Cardiac muscle cell (in vitro differentiated cells and primary cell): ENCODE measurements at regions not wholly inside any gene's neighbourhood (a gene's known extent, or its start where the extent isn't known, plus 50 kb on each side); places are given as distances from the start of the nearest gene placed in this dataset.

Experiments used
- DNase-seq, 2 donors: peaks; one replicate each; pipeline versions ENCODE4 v3.0.0 to v3.0.0-alpha.2; 2010 to 2017; ENCODE audit warnings: low read depth in 1 of 2, low spot score in 1 of 2
- H3K27ac ChIP-seq: fragments of 200-600 bp; sonication (generic); 2 replicates; pipeline ENCODE4 v1.5.1; 2016
- H3K27me3 ChIP-seq: fragments of 200-600 bp; sonication (generic); 2 replicates; pipeline ENCODE4 v1.6.0; 2016; ENCODE audit warnings: control low read depth
- H3K36me3 ChIP-seq: fragments of 200-600 bp; sonication (generic); 2 replicates; pipeline ENCODE4 v1.5.1; 2016; ENCODE audit warnings: control low read depth
- H3K4me1 ChIP-seq: fragments of 200-600 bp; sonication (generic); 2 replicates; pipeline ENCODE4 v1.8.1; 2017; ENCODE audit warnings: low read depth, mild to moderate bottlenecking, mixed run types
- H3K4me3 ChIP-seq: fragments of 200-600 bp; sonication (generic); 2 replicates; pipeline ENCODE4 v1.5.1; 2016; ENCODE audit warnings: mild to moderate bottlenecking
- H3K9me3 ChIP-seq: fragments of 200-600 bp; sonication (generic); 2 replicates; pipeline ENCODE4 v1.5.1; 2017; ENCODE audit warnings: low read depth, mild to moderate bottlenecking, control low read depth
- TF ChIP-seq, protein P1 (sequence below): IDR thresholded peaks from 2 replicates; pipeline ENCODE4 v1.5.1; 2012; ENCODE audit warnings: low read depth, mild to moderate bottlenecking, low read length

DNA sequence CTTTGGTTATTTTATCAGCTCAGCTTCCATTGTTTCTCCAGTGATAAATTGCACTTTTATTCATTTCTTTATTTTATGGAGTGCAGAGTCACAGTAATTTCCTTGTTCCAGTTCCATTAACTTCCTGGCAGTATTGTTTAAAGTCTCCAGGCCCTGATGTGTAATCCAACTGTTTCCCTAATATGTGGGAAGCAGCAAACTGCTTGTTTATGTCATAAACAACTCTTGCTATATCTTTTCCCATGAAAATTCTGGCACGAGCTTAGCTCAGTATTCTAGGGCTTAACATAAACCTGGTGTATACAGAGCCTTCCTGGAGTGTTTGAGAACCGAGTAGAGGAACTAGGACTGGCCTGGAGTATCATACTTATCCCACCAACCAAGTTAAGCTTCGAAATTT is 83.5 kb upstream of the ARGLU1 start:
- TF ChIP-seq, protein P1, sequence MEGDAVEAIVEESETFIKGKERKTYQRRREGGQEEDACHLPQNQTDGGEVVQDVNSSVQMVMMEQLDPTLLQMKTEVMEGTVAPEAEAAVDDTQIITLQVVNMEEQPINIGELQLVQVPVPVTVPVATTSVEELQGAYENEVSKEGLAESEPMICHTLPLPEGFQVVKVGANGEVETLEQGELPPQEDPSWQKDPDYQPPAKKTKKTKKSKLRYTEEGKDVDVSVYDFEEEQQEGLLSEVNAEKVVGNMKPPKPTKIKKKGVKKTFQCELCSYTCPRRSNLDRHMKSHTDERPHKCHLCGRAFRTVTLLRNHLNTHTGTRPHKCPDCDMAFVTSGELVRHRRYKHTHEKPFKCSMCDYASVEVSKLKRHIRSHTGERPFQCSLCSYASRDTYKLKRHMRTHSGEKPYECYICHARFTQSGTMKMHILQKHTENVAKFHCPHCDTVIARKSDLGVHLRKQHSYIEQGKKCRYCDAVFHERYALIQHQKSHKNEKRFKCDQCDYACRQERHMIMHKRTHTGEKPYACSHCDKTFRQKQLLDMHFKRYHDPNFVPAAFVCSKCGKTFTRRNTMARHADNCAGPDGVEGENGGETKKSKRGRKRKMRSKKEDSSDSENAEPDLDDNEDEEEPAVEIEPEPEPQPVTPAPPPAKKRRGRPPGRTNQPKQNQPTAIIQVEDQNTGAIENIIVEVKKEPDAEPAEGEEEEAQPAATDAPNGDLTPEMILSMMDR = no peak
- Histone ChIP-seq H3K27ac (no peak overlapping the region), H3K36me3 (no peaks in the 10 kb centered on the region), H3K4me3 (no peak overlapping the region), H3K9me3 (no peaks in the 10 kb centered on the region), H3K4me1 (no peaks in the 10 kb centered on the region), H3K27me3 (no peaks in the 10 kb centered on the region)
- no peak for DNase-seq

DNA sequence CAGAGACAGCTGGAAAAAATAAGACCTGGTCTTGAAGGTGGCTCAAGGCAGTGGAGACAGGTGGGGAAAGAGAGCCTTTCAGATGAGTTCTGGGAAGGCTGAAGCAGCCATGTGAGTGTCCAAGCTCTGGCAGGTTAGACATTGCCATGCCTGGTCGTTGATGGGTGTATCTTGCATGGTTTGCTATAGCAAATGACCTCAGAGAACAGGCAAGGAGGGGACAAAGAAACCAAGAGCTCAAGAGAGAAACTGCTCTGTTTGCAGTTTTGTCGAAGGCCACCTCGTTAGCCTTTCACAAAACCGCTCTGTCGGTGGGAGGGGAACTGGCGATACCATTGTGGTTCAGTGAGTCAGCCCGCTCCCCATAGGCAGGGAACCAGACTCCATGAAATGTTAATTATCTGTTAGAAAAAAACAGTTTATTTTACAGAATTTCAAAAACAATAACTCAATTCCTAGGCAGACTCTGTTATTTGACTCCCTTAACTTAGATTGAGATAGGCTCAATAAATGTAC is 82.8 kb upstream of the ARGLU1 start:
- DNase-seq = no peak
- TF ChIP-seq, protein P1 = no peak
- Histone ChIP-seq H3K36me3 (no peaks in the 10 kb centered on the region), H3K27ac (no peak overlapping the region), H3K4me3 (no peak overlapping the region), H3K9me3 (no peaks in the 10 kb centered on the region), H3K4me1 (no peaks in the 10 kb centered on the region), H3K27me3 (no peaks in the 10 kb centered on the region)

DNA sequence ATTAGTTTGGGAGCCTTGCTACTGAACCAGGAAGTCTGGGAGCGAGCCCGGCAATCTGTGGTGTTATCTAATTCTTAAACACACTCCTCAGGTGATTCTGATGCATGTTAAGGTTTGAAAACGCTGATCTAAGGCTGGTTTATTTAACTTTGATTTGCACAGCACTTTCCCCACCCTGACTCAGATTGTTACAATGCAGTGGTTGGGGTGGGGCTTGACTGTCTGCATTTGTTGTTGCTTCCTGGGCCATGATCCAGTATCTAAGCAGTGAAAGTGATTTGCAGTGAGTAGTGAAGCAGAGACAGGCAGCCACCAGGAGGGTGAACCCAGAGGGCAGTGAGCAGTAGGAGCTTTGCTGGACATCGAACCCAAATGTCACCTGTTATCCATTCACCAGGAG is 81.6 kb upstream of the ARGLU1 start:
- Histone ChIP-seq H3K9me3 (no peaks in the 10 kb centered on the region), H3K4me3 (no peak overlapping the region), H3K27me3 (no peaks in the 10 kb centered on the region), H3K36me3 (no peaks in the 10 kb centered on the region), H3K27ac (no peak overlapping the region), H3K4me1 (no peaks in the 10 kb centered on the region)
- DNase-seq = peak in 1 of 2 donors; percentile 0
- TF ChIP-seq, protein P1 = no peak

DNA sequence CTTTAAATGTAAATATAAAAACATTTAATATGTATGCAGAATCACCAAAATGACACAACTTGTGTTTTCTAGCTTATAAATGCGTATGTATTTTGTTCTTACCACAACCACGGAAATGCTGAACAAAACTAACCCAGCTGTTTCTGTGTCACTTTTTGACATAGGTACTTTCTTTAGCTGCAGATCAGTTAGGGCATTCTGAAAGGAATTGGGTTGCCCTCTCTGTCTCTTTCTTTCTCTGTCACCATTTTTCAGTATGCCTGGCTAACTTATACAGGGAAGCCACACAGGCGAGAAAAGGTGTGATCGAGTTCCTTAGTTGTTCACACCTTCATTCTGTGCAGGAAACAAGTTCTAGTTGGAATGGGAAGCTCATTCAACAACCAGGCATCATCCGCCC is 72.6 kb upstream of the ARGLU1 start:
- H3K27me3 ChIP-seq = no peaks in the 10 kb centered on the region
- TF ChIP-seq, protein P1 = no peak

DNA sequence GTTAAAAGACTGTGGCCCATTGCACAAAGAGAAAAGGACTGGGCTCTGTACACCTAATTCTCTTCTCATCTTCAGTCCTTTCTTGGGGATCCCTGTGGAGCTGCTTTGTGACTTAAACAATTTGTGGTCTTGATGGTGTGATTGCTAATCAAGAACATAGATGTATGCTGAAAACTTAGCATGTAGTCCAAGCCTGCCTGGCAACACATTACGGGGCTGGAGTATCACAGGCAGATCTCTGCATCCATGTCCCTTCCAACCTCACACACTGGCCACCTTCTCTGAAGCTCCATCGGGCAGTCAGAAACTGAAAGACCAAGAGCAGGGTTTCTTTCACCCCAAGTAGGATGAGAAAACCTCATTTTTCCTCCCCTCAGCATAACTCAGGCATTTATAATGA is 69.6 kb upstream of the ARGLU1 start:
- Histone ChIP-seq H3K36me3 (no peaks in the 10 kb centered on the region), H3K27ac (no peak overlapping the region), H3K9me3 (no peaks in the 10 kb centered on the region), H3K27me3 (no peaks in the 10 kb centered on the region), H3K4me3 (no peak overlapping the region), H3K4me1 (no peaks in the 10 kb centered on the region)
- no peak for DNase-seq
- TF ChIP-seq, protein P1 = no peak

More for the DNA sequence above, 72.6 kb upstream of the ARGLU1 start:
- no peaks in the 10 kb centered on the region for H3K36me3 ChIP-seq
- no peaks in the 10 kb centered on the region for H3K4me1 ChIP-seq
- no peaks in the 10 kb centered on the region for H3K9me3 ChIP-seq
- no peak overlapping the region for H3K27ac ChIP-seq
- H3K4me3 ChIP-seq = no peak overlapping the region
- no peak for DNase-seq

DNA sequence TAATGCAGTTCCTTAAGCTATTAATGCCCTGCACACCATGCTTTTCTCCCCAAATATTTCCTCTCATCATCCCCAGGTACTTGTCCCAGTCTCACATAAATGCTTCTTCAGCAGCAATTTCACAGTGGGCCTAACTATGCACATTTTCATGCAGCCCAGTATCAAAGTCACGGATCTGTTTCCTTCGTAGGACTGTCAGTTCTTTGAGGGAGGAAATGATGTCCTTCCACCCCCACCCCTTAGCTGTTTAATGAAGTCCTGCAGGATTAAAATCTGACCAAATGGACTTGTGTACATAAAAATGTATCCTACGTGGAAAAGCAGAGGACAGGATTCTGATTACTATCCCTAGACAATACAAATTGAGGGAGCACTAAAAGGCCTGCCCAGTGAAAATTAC is 68.6 kb upstream of the ARGLU1 start:
- no peak for DNase-seq
- no peak overlapping the region for H3K27ac ChIP-seq
- H3K27me3 ChIP-seq = no peaks in the 10 kb centered on the region
- H3K36me3 ChIP-seq = no peaks in the 10 kb centered on the region
- no peak overlapping the region for H3K4me3 ChIP-seq
- no peaks in the 10 kb centered on the region for H3K4me1 ChIP-seq
- H3K9me3 ChIP-seq = no peaks in the 10 kb centered on the region
- TF ChIP-seq, protein P1 = no peak
